ENCODE measurements at regions not wholly inside any gene's neighbourhood (a gene's known extent, or its start where the extent isn't known, plus 50 kb on each side); places are given as distances from the start of the nearest gene placed in this dataset.

GRCh38 chr3:35028157-35028556, 611.2 kb upstream of the ARPP21 start:
- TF ChIP-seq CTCF (IDR thresholded peaks at IDR 0.05; ENCODE audit: low read depth, low read length) (no peak), EZH2phosphoT487 (IDR thresholded peaks at IDR 0.05; ENCODE audit: low read depth) (no peak)
